Lower leg skin (tissue), 4 donors: ENCODE measurements at regions not wholly inside any gene's neighbourhood (a gene's known extent, or its start where the extent isn't known, plus 50 kb on each side); places are given as distances from the start of the nearest gene placed in this dataset.

Source experiments
- DNase-seq, 2 donors: peaks; one replicate each; pipeline ENCODE4 v3.0.0-alpha.2; 2019; ENCODE audit warnings: low spot score in 2 of 2
- H3K4me3 ChIP-seq: fragments of 200-600 bp; sonication (generic); 2 replicates; pipeline ENCODE4 v1.5.1; 2017; ENCODE audit warnings: mild to moderate bottlenecking, low read depth; ENCODE audit not compliant: poor library complexity, severe bottlenecking
- POLR2A ChIP-seq, 2 donors: fragments of 450-650 bp; IDR thresholded peaks; one replicate each; pipeline ENCODE4 v1.6.1; 2016 to 2017; ENCODE audit warnings: antibody characterized with exemption in 2 of 2, mild to moderate bottlenecking in 1 of 2, moderate library complexity in 1 of 2
- WGBS, 2 donors: methylation state at CpG; one replicate each; pipeline ENCODE4 v1.1.5; 2018; 5-methylcytosine and 5-hydroxymethylcytosine counted together
- intact Hi-C: fragments of 100-400 bp; cut with DNase I; formaldehyde crosslinking; loops from one replicate; pipeline ENCODE4 v1.15.0; 2023; ENCODE audit warnings: low total_unique reads
- TF ChIP-seq, protein P1 (sequence below), 3 donors: fragments of 450-650 bp; IDR thresholded peaks; one replicate each; pipeline ENCODE4 v1.5.1; 2016; ENCODE audit warnings: antibody characterized with exemption in 3 of 3, mild to moderate bottlenecking in 3 of 3, moderate library complexity in 2 of 3

DNA sequence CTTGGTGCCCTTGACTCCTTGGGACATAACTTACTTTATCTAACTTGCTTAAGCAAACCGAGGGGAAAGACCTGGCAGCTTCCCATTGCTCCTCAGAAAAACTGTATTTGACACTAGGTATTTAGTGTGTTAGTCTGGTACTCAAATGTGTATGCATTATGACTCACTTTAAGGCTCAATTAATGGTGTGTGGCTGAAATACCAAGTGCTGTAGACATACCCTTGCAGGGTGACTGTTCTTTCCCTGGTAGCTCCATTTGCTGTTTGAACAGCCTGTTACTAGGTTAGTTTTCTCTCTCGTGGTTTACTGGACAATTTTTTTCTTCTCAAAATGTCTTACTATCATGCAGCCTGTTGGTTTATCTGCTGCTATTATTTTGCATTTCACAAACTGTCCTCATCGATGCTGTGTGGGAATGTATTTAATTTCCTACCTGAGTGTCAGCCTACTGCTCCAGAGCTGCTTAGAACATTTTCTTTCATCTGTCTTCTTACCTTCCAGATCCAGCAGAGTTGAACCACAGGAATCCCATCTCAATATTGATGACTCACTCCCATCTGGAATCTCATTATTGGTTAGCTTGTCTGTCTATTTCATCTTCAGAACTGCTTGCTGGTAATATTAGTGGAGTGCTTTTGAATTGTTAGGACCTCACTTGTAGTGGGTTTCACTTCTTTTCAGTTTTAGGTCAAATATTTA lies 158.0 kb upstream of the FAT1 start:
- no peak overlapping the region for H3K4me3 ChIP-seq
- DNase-seq, result no peak
- WGBS, 2 donors, result 68% methylated on average over 3 of the region's 3 CpGs
- no peak for TF ChIP-seq POLR2A (IDR thresholded peaks at IDR 0.05)
- TF ChIP-seq, protein P1, sequence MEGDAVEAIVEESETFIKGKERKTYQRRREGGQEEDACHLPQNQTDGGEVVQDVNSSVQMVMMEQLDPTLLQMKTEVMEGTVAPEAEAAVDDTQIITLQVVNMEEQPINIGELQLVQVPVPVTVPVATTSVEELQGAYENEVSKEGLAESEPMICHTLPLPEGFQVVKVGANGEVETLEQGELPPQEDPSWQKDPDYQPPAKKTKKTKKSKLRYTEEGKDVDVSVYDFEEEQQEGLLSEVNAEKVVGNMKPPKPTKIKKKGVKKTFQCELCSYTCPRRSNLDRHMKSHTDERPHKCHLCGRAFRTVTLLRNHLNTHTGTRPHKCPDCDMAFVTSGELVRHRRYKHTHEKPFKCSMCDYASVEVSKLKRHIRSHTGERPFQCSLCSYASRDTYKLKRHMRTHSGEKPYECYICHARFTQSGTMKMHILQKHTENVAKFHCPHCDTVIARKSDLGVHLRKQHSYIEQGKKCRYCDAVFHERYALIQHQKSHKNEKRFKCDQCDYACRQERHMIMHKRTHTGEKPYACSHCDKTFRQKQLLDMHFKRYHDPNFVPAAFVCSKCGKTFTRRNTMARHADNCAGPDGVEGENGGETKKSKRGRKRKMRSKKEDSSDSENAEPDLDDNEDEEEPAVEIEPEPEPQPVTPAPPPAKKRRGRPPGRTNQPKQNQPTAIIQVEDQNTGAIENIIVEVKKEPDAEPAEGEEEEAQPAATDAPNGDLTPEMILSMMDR (IDR thresholded peaks at IDR 0.05), result no peak
- intact Hi-C loops, result no loop called here

DNA sequence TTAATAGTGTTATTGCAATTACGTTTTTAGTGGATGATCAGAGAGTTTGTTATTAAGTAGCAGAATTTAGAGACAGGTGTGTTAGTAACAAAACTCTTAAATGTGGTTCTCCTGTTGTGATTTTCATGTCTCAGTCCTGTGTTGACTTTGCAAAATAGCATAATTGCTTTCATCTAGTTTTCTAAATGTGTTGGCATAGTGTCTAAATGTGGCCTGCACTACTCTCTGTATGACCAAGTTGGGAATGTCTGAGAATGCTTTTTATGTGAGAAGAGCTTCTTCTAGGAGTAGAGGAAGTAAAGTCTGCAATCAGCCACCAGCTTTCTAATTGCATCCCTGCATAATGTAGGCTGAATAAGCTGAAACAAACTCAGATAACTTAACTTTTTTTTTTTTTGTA lies 158.6 kb upstream of the FAT1 start:
- intact Hi-C loops, result no loop called here
- DNase-seq, result no peak
- TF ChIP-seq, protein P1 (IDR thresholded peaks at IDR 0.05), result no peak
- TF ChIP-seq POLR2A (IDR thresholded peaks at IDR 0.05), result no peak
- no peak overlapping the region for H3K4me3 ChIP-seq
- WGBS, 2 donors, result 65 to 75% methylated on average over 1 of the region's 1 CpG

DNA sequence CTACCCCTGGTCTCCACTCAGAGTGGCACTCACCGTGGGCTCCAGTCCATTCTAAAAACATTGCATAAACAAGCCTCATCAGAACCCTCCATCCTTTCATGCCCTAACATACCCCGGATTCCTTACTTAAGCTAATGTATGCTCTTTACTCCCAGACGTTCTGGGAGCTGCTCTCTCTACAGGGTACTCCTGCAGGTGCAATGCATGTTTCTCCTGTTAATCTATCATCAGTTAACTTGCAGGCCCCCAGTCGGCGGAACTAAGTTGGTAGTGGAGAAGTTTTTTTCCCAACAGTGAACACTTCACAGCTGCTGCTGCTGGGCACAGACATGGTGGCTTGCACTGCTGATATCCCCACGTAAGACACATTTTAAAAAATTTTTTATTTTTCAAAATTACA lies 161.6 kb upstream of the FAT1 start:
- TF ChIP-seq POLR2A (IDR thresholded peaks at IDR 0.05), result no peak
- TF ChIP-seq, protein P1 (IDR thresholded peaks at IDR 0.05), result no peak
- no peak for DNase-seq
- 67 to 77% methylated on average over 6 of the region's 6 CpGs for WGBS, 2 donors
- intact Hi-C loops, result no loop called here
- H3K4me3 ChIP-seq, result no peak overlapping the region

DNA sequence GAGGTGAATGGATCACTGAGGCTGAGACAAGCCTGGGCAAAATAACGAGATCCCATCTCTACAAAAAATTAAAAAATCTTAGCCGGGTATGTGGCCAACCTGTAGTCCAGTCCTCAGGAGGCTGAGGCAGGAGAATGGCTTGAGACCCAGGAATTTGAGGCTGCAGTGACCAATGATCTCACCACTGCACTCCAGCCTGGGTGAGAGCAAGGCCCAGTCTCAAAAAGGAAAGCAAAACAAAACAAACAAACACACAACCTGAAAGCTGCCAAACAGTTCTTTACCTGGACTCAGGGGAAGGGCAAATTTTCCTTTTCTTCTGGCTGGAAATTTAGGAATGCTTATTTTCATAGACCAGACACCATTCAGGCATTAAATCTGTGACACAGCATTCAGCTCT lies 163.1 kb upstream of the FAT1 start:
- intact Hi-C loops, result no loop called here
- TF ChIP-seq, protein P1 (IDR thresholded peaks at IDR 0.05), result no peak
- TF ChIP-seq POLR2A (IDR thresholded peaks at IDR 0.05), result no peak
- 70 to 85% methylated on average over 2 of the region's 2 CpGs for WGBS, 2 donors

DNA sequence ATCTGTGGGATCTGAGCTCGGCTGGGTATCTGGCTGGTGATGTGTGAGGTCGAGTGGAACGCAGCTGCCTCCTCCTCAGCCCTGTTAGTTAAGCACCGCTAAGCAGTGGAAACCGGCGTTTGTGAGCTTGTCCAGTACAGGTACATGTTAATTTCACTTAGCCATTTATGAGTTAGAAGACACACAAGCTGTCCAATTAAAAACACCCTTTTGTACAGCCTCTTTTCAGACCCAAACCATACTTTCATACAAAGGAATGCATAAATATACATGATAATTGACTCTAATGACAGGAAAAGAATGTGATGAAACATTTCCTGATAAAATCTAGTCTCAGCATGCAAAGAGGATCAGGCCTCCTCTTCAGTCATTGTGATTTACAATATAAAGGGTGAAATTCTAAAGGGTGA lies 163.6 kb upstream of the FAT1 start:
- DNase-seq, result no peak
- H3K4me3 ChIP-seq, result no peak overlapping the region
- TF ChIP-seq, protein P1 (IDR thresholded peaks at IDR 0.05), result no peak
- TF ChIP-seq POLR2A (IDR thresholded peaks at IDR 0.05), result no peak
- intact Hi-C loops, result no loop called here
- 48 to 59% methylated on average over 6 of the region's 6 CpGs for WGBS, 2 donors

More for the DNA sequence above, 163.1 kb upstream of the FAT1 start:
- DNase-seq, result no peak
- H3K4me3 ChIP-seq, result no peak overlapping the region

DNA sequence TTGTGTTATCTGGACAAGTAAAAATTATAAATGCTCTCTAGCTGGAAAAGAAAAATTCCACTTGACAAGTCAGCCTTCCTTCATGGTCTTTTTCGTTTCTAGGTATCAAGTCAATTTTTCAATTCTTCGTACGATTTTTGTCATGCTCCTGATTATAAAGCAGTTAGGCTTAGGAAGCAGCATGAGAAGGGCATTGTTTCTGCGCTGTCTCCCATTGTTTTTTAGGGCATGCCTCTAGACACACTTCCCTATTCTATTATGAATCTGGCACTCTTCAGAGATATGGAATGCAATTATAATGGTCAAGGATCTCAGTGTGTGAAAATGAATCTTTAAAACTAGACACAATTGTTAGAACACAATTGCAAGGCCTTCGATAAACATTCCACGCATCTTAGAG lies 164.1 kb upstream of the FAT1 start:
- WGBS, 2 donors, result 72 to 75% methylated on average over 6 of the region's 6 CpGs
- H3K4me3 ChIP-seq, result no peak overlapping the region
- TF ChIP-seq POLR2A (IDR thresholded peaks at IDR 0.05), result no peak
- TF ChIP-seq, protein P1 (IDR thresholded peaks at IDR 0.05), result no peak
- intact Hi-C loops, result no loop called here
- DNase-seq, result no peak
